ENCODE measurements at regions not wholly inside any gene's neighbourhood (a gene's known extent, or its start where the extent isn't known, plus 50 kb on each side); places are given as distances from the start of the nearest gene placed in this dataset.

- H3K27ac ChIP-seq (ENCODE audit: low read depth, low read length) = no peak overlapping the region
- no peak overlapping the region for H2AFZ ChIP-seq (ENCODE audit: low read depth, low read length)
- H3K27me3 ChIP-seq (ENCODE audit: insufficient read depth, low read length) = peaks cover 2% of the 10 kb centered on the region
- FAIRE-seq = peak; percentile 43
- Mint-ChIP-seq H3K27ac (ENCODE audit: unreplicated experiment) (no peak overlapping the region), H3K9me3 (ENCODE audit: unreplicated experiment) (peaks cover 4% of the 10 kb centered on the region), H3K4me3 (ENCODE audit: unreplicated experiment) (no peak overlapping the region), H3K27me3 (ENCODE audit: low read depth, unreplicated experiment) (peaks cover 2% of the 10 kb centered on the region), H3K36me3 (ENCODE audit: low read depth, unreplicated experiment) (no peaks in the 10 kb centered on the region), H3K4me1 (ENCODE audit: low read depth, unreplicated experiment) (no peaks in the 10 kb centered on the region)
- no peak overlapping the region for H3K4me3 ChIP-seq (ENCODE audit: insufficient read depth, low read depth, low read length)
- H3K9ac ChIP-seq (ENCODE audit: low read length) = no peak overlapping the region
- DNase-seq (ENCODE audit: low read depth) = peak; percentile 53
- H3K4me2 ChIP-seq (ENCODE audit: low read length) = no peak overlapping the region
- no peaks in the 10 kb centered on the region for H3K9me3 ChIP-seq (ENCODE audit: insufficient read depth, low read depth, low read length)
- no peaks in the 10 kb centered on the region for H3K79me2 ChIP-seq (ENCODE audit: insufficient read depth, low read length)
- no peaks in the 10 kb centered on the region for H3K36me3 ChIP-seq (ENCODE audit: insufficient read depth, low read length)
- no peaks in the 10 kb centered on the region for H4K20me1 ChIP-seq (ENCODE audit: insufficient read depth, low read length)
- no peak for TF ChIP-seq CTCF (IDR thresholded peaks at IDR 0.05; ENCODE audit: insufficient read depth, low read depth, low read length)
- no peak for TF ChIP-seq EZH2 (IDR thresholded peaks at IDR 0.05; ENCODE audit: insufficient read depth, low read length)
- no peaks in the 10 kb centered on the region for H3K4me1 ChIP-seq (ENCODE audit: insufficient read depth, low read length)
These were observed 69.5 kb upstream of the NEO1 start for GRCh38 chr15:72982714-72983113.

- peaks cover 2% of the 10 kb centered on the region for H3K27me3 ChIP-seq (ENCODE audit: insufficient read depth, low read length)
These were observed 71.6 kb upstream of the NEO1 start for GRCh38 chr15:72980661-72981060.

More at GRCh38 chr15:72980661-72981060, 71.6 kb upstream of the NEO1 start:
- Mint-ChIP-seq H3K27me3 (ENCODE audit: low read depth, unreplicated experiment) (peaks cover 8% of the 10 kb centered on the region), H3K4me1 (ENCODE audit: low read depth, unreplicated experiment) (no peaks in the 10 kb centered on the region), H3K27ac (ENCODE audit: unreplicated experiment) (no peak overlapping the region), H3K36me3 (ENCODE audit: low read depth, unreplicated experiment) (no peaks in the 10 kb centered on the region), H3K9me3 (ENCODE audit: unreplicated experiment) (peaks cover 4% of the 10 kb centered on the region), H3K4me3 (ENCODE audit: unreplicated experiment) (no peak overlapping the region)
- FAIRE-seq (no peak), DNase-seq (ENCODE audit: low read depth) (no peak)
- Histone ChIP-seq H3K79me2 (ENCODE audit: insufficient read depth, low read length) (no peaks in the 10 kb centered on the region), H3K36me3 (ENCODE audit: insufficient read depth, low read length) (no peaks in the 10 kb centered on the region), H3K27ac (ENCODE audit: low read depth, low read length) (no peak overlapping the region), H3K9ac (ENCODE audit: low read length) (no peak overlapping the region), H4K20me1 (ENCODE audit: insufficient read depth, low read length) (no peaks in the 10 kb centered on the region), H3K4me3 (ENCODE audit: insufficient read depth, low read depth, low read length) (no peak overlapping the region), H3K4me2 (ENCODE audit: low read length) (no peak overlapping the region), H2AFZ (ENCODE audit: low read depth, low read length) (no peak overlapping the region), H3K9me3 (ENCODE audit: insufficient read depth, low read depth, low read length) (no peaks in the 10 kb centered on the region), H3K4me1 (ENCODE audit: insufficient read depth, low read length) (no peaks in the 10 kb centered on the region)
- TF ChIP-seq CTCF (IDR thresholded peaks at IDR 0.05; ENCODE audit: insufficient read depth, low read depth, low read length) (no peak), EZH2 (IDR thresholded peaks at IDR 0.05; ENCODE audit: insufficient read depth, low read length) (no peak)
